ENCODE measurements at regions not wholly inside any gene's neighbourhood (a gene's known extent, or its start where the extent isn't known, plus 50 kb on each side); places are given as distances from the start of the nearest gene placed in this dataset.

- no peak for TF ChIP-seq EZH2phosphoT487 (IDR thresholded peaks at IDR 0.05)
- TF ChIP-seq, protein P1, sequence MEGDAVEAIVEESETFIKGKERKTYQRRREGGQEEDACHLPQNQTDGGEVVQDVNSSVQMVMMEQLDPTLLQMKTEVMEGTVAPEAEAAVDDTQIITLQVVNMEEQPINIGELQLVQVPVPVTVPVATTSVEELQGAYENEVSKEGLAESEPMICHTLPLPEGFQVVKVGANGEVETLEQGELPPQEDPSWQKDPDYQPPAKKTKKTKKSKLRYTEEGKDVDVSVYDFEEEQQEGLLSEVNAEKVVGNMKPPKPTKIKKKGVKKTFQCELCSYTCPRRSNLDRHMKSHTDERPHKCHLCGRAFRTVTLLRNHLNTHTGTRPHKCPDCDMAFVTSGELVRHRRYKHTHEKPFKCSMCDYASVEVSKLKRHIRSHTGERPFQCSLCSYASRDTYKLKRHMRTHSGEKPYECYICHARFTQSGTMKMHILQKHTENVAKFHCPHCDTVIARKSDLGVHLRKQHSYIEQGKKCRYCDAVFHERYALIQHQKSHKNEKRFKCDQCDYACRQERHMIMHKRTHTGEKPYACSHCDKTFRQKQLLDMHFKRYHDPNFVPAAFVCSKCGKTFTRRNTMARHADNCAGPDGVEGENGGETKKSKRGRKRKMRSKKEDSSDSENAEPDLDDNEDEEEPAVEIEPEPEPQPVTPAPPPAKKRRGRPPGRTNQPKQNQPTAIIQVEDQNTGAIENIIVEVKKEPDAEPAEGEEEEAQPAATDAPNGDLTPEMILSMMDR (IDR thresholded peaks at IDR 0.05), result no peak
Observed at GRCh38 chr16:82459580-82460256, 167.1 kb upstream of the CDH13 start.

Data from neural progenitor cell (in vitro differentiated cells).